ENCODE measurements at regions not wholly inside any gene's neighbourhood (a gene's known extent, or its start where the extent isn't known, plus 50 kb on each side); places are given as distances from the start of the nearest gene placed in this dataset.

DNA sequence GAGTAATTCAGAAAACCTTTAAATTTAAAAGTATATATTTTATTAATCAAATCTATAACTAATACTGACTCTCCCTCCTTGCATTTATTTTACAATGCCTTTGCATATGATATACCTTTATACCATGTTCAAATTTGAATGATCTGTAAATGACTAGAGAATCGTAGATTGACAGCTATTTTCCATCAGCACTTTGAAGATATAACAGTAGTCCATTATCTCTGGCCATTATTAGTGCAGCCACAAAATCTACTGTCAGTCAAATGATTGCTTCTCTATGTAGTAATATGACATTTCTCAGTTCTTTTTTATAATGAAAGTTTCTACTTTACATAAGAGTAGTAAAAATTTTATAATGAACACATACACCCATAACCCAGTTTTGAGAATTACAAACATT is 1054.8 kb upstream of the B3GALT2 start:
- H4K20me1 ChIP-seq (ENCODE audit: control insufficient read depth, insufficient read depth, low read depth, low read length): no peaks in the 10 kb centered on the region
- no peak overlapping the region for H3K4me2 ChIP-seq (ENCODE audit: low read length)
- H3K36me3 ChIP-seq (ENCODE audit: control insufficient read depth, low read length): no peaks in the 10 kb centered on the region
- no peaks in the 10 kb centered on the region for H3K9me2 ChIP-seq (replicated peaks; ENCODE audit: control insufficient read depth, low read length)
- no peaks in the 10 kb centered on the region for H3K27me3 ChIP-seq (ENCODE audit: control insufficient read depth, low read length)
- H3K9me3 ChIP-seq (ENCODE audit: control insufficient read depth, insufficient read depth, low read length): 0 out of 2 replicates have a peak, but pooled peaks cover 4% of the 10 kb centered on the region
- TF ChIP-seq, protein P1, sequence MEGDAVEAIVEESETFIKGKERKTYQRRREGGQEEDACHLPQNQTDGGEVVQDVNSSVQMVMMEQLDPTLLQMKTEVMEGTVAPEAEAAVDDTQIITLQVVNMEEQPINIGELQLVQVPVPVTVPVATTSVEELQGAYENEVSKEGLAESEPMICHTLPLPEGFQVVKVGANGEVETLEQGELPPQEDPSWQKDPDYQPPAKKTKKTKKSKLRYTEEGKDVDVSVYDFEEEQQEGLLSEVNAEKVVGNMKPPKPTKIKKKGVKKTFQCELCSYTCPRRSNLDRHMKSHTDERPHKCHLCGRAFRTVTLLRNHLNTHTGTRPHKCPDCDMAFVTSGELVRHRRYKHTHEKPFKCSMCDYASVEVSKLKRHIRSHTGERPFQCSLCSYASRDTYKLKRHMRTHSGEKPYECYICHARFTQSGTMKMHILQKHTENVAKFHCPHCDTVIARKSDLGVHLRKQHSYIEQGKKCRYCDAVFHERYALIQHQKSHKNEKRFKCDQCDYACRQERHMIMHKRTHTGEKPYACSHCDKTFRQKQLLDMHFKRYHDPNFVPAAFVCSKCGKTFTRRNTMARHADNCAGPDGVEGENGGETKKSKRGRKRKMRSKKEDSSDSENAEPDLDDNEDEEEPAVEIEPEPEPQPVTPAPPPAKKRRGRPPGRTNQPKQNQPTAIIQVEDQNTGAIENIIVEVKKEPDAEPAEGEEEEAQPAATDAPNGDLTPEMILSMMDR (IDR thresholded peaks at IDR 0.05; ENCODE audit: low read depth, low read length, poor library complexity, severe bottlenecking): no peak
- TF ChIP-seq EZH2phosphoT487 (IDR thresholded peaks at IDR 0.05; ENCODE audit: borderline replicate concordance, low read length): no peak
- no peaks in the 10 kb centered on the region for H3F3A ChIP-seq (ENCODE audit: control insufficient read depth, insufficient read depth)
- no peaks in the 10 kb centered on the region for H3K4me1 ChIP-seq (ENCODE audit: control insufficient read depth, low read length)
- H3K79me2 ChIP-seq (ENCODE audit: control insufficient read depth, low read length): no peaks in the 10 kb centered on the region
- H3K27ac ChIP-seq (ENCODE audit: low read depth, low read length): no peak overlapping the region
- no peak overlapping the region for H3K4me3 ChIP-seq (ENCODE audit: low read length)

DNA sequence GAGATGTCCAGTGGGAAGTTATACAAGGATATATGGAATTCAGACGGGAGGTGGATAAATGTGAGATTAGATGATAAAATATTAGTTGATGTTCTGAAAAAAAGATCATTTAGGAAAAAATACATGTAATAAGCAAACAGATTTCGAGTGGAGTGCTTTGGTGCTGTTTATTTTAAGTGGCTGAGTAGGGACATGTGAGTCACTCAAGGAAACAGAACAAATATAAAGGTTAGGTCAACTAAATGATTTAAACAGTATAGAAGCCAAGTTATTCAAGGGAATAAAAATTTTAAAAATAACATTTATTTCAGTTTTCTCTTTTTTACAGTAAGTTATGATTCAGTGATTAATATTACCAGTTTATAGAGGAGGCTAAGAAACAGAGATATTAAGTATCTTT is 1046.7 kb upstream of the B3GALT2 start:
- Histone ChIP-seq H3K4me1 (ENCODE audit: control insufficient read depth, low read length) (peaks cover 11% of the 10 kb centered on the region), H3K9me3 (ENCODE audit: control insufficient read depth, insufficient read depth, low read length) (peaks cover 33% of the 10 kb centered on the region), H3K79me2 (ENCODE audit: control insufficient read depth, low read length) (no peaks in the 10 kb centered on the region), H3K4me3 (ENCODE audit: low read length) (no peak overlapping the region), H3K4me2 (ENCODE audit: low read length) (no peak overlapping the region), H3K9me2 (replicated peaks; ENCODE audit: control insufficient read depth, low read length) (no peaks in the 10 kb centered on the region), H3K27me3 (ENCODE audit: control insufficient read depth, low read length) (no peaks in the 10 kb centered on the region), H3K36me3 (ENCODE audit: control insufficient read depth, low read length) (peaks cover 22% of the 10 kb centered on the region), H3F3A (ENCODE audit: control insufficient read depth, insufficient read depth) (no peaks in the 10 kb centered on the region), H3K27ac (ENCODE audit: low read depth, low read length) (no peak overlapping the region), H4K20me1 (ENCODE audit: control insufficient read depth, insufficient read depth, low read depth, low read length) (no peaks in the 10 kb centered on the region)
- TF ChIP-seq, protein P1 (IDR thresholded peaks at IDR 0.05; ENCODE audit: low read depth, low read length, poor library complexity, severe bottlenecking): no peak
- no peak for TF ChIP-seq EZH2phosphoT487 (IDR thresholded peaks at IDR 0.05; ENCODE audit: borderline replicate concordance, low read length)

DNA sequence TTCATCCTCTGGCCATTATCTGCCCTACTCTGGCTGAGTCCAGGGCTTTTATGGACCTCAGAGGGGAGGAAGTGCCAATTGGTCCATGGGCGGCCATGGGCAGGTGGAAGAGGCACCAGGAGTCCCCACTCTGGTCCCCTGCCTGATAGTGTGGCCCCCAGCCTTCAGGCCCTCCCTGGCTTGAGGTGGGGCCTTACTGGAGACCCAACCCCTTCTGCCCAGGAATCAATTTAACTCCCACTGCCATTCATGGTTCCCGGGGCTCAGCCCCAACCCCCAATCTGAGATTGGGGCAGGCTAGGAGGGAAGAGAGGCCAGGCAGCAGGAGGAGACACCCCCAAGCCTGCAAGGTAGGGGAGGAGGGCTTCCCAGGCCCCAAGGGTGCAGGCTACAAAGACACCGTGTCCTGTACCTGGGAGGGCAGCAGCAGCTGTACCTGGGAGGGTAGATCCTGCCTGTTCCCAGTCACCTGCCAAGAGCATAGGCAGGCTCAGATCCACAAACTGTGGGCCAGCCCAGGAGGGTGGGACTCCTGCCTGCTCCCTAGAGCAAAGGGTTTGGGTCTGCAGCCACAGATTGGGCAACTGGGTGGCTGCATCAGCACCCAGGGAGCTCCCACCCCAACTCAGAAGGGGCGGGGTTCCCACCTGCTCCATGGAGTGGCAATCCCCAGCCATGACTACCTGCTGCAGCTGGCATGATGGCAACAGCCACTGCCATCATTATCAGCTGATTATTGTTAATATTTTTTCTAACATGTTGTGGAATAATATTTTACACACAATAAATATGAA is 1044.1 kb upstream of the B3GALT2 start:
- Histone ChIP-seq H3K4me1 (ENCODE audit: control insufficient read depth, low read length) (peaks cover 35% of the 10 kb centered on the region), H3K4me3 (ENCODE audit: low read length) (no peak overlapping the region), H3K36me3 (ENCODE audit: control insufficient read depth, low read length) (peaks cover 36% of the 10 kb centered on the region), H3K79me2 (ENCODE audit: control insufficient read depth, low read length) (no peaks in the 10 kb centered on the region), H3F3A (ENCODE audit: control insufficient read depth, insufficient read depth) (peaks cover 9% of the 10 kb centered on the region), H4K20me1 (ENCODE audit: control insufficient read depth, insufficient read depth, low read depth, low read length) (no peaks in the 10 kb centered on the region), H3K27me3 (ENCODE audit: control insufficient read depth, low read length) (no peaks in the 10 kb centered on the region), H3K4me2 (ENCODE audit: low read length) (no peak overlapping the region), H3K27ac (ENCODE audit: low read depth, low read length) (no peak overlapping the region), H3K9me3 (ENCODE audit: control insufficient read depth, insufficient read depth, low read length) (peaks cover 30% of the 10 kb centered on the region), H3K9me2 (replicated peaks; ENCODE audit: control insufficient read depth, low read length) (no peaks in the 10 kb centered on the region)
- TF ChIP-seq EZH2phosphoT487 (IDR thresholded peaks at IDR 0.05; ENCODE audit: borderline replicate concordance, low read length): no peak
- TF ChIP-seq, protein P1 (IDR thresholded peaks at IDR 0.05; ENCODE audit: low read depth, low read length, poor library complexity, severe bottlenecking): no peak
